D721Med (cell line): ENCODE measurements at regions not wholly inside any gene's neighbourhood (a gene's known extent, or its start where the extent isn't known, plus 50 kb on each side); places are given as distances from the start of the nearest gene placed in this dataset.

Source experiments
- DNase-seq: peaks from one replicate; pipeline ENCODE4 v3.0.0; 2011; ENCODE audit warnings: low spot score; ENCODE audit not compliant: insufficient read length
- FAIRE-seq: peaks from 2 replicates; lab custom pipeline; 2011; peaks lifted over from hg19 to GRCh38; lab: Jason Lieb, UNC
- TF ChIP-seq, protein P1 (sequence below): IDR thresholded peaks from 2 replicates; pipeline ENCODE4 v1.5.1; 2012; ENCODE audit warnings: mild to moderate bottlenecking, control low read depth; ENCODE audit not compliant: insufficient read depth; ENCODE audit errors: missing control alignments

DNA sequence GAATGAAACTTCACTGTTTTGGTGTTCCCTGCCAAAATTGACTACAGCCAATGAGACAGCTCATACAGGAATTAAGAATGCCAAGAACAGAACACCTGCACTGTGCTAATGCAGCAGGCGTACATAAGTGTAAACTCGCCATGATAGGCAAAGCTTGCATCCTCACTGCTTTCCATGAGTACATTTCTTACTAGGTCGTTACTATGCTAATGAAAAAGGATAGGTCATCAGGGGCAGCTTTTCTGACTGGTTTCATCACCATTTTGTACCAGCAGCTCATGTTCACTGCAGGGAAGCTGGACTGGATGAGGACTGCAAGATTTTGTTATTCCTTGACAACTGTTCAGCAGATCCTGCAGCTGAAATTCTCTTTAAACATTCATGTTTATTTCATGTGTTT is 1383.8 kb downstream of the EFNB2 start:
- DNase-seq: no peak
- TF ChIP-seq, protein P1, sequence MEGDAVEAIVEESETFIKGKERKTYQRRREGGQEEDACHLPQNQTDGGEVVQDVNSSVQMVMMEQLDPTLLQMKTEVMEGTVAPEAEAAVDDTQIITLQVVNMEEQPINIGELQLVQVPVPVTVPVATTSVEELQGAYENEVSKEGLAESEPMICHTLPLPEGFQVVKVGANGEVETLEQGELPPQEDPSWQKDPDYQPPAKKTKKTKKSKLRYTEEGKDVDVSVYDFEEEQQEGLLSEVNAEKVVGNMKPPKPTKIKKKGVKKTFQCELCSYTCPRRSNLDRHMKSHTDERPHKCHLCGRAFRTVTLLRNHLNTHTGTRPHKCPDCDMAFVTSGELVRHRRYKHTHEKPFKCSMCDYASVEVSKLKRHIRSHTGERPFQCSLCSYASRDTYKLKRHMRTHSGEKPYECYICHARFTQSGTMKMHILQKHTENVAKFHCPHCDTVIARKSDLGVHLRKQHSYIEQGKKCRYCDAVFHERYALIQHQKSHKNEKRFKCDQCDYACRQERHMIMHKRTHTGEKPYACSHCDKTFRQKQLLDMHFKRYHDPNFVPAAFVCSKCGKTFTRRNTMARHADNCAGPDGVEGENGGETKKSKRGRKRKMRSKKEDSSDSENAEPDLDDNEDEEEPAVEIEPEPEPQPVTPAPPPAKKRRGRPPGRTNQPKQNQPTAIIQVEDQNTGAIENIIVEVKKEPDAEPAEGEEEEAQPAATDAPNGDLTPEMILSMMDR: no peak
- no peak for FAIRE-seq

DNA sequence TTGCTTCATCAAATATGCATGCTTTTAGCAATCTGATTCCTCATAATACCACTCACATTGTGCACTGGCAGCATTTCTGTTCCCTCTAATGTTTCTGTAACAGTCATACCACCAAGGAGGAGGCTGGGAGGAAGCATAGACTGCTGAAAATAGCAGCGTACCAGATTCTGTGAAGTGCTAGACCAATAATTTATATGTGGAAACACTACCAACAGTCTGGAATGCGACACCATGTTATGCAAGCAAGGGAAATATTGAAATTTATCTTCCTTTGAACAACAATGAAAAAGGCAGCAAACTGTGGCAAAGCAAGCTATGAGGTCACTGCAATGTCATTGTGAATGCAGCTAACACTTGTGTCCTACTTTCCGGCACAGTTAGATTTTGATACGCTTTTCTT is 1388.0 kb downstream of the EFNB2 start:
- FAIRE-seq: no peak
- no peak for DNase-seq
- TF ChIP-seq, protein P1: no peak

DNA sequence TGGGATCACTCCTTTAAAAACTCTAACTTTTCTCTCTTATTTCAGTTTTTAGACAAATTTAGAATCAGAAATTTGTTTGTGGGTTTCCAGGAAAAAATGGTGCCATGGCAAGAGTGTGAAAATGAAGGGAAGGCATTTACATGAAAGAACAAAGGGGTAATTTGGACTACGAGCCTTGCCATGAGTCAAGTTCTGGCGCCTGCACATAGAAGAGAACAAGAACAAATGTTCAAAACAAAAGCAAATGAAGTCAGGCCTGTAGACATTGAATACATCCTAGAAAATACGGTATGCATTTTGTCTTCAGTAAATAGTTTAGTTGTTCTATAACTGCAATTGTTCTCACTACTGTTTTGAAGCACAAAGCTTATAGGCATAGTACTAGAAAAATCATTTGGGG is 1390.5 kb downstream of the EFNB2 start:
- TF ChIP-seq, protein P1: no peak
- DNase-seq (no peak), FAIRE-seq (no peak)

DNA sequence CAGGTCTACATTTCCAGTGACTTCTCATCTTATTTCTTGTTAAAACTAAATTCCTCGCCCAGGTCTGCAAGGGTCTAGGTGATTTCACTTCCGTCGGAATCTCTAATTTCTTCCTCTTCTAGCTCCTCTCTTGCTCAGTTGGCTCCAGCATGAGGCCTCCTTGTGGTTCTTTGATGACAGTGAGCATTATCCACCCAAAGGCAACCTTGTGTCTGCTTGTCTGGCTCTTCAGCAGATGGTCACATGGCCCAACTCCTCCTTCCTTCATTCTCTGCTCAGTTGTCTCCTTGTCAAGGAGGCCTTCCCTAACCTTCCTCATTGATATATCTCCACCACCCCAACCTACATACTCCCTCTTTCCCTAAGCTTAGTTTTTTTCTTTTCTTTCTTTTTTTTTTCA is 1391.4 kb downstream of the EFNB2 start:
- TF ChIP-seq, protein P1: no peak
- DNase-seq (no peak), FAIRE-seq (no peak)

DNA sequence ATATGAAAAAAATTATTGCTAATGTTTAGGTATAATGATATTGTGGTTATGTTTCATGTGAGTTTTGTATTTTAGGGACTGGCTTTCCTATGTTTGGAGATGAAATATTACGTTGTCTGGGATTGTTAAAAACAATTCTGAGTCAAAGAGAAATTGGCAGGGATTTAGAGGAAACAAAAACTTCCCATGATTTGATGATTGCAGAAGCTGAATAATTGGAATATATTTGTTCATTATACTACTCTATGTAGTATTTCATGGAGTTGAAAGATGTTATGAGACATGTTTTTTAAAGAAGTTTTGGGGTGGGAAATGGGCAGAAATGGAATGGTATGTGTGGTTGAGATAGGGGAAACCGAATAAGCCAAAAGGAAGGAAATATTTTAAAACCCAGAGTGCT is 1392.9 kb downstream of the EFNB2 start:
- TF ChIP-seq, protein P1: no peak
- no peak for DNase-seq
- FAIRE-seq: no peak

DNA sequence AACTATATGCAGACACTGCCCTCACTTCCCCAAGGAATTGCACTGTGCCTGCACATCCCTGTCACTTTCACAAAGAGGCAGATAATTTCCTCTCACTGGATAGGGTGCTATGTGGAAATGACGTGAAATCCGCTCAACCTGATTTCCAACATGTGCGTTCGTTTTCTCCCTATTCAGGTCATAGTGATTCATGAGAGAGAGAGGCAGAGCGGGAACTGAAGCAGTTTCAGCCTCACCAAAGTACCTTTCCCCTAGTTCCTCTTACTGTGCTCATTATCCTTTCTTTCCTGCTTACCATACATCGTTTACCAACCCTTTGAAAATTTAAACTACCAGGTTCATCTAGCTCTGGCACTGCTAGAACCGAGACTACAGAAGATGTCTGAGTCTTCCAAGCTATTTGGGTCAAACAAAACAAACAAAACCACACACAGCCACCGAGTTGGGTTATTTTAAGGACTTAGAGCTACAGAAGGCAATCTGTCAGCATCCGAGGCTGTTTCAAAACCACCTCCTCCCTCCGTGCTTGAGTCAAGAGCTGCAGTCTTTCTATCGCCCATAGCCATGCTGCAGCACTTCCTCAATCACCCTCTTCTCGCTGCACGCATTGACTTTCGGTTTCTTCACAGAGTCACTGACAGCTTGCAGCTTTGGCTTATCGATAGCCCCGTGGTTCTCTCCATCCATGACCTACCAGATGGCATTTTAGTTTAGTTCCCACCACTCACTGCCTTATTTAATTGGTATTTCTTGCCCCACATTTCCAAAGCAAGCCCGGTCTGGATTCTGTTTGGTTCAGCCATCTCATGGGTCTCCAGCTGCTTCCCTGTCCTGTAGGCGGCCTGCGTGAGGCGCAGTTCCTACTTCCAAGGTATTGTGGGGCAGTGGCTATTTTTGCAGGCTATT is 1395.8 kb downstream of the EFNB2 start:
- DNase-seq: no peak
- no peak for FAIRE-seq
- TF ChIP-seq, protein P1: no peak

DNA sequence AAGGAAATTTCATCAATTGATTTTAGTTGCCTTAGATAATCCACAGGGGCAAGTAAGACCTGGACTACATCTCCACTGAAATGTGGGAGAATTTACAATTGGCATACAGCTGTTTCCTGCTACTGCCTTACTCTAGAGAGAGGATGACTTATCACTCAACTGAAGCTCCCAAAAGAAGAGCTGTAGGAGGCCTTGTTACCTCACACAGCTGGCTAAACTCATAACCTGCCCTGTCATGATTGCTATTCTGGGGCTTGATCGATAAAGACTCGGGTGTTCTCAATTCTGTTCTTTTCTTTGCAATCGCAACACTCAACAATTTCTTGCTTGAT is 1396.4 kb downstream of the EFNB2 start:
- TF ChIP-seq, protein P1: no peak
- FAIRE-seq (no peak), DNase-seq (no peak)
